PC-3 (cell line): ENCODE measurements at regions not wholly inside any gene's neighbourhood (a gene's known extent, or its start where the extent isn't known, plus 50 kb on each side); places are given as distances from the start of the nearest gene placed in this dataset.

Source experiments
- CTCF ChIP-seq: fragments of 300-600 bp; sonication (generic); conservative IDR thresholded peaks from 2 replicates; pipeline ENCODE4 v1.5.1; 2017; ENCODE audit warnings: antibody characterized with exemption, low read depth, mild to moderate bottlenecking, low read length
- EZH2 ChIP-seq: fragments of 300-600 bp; sonication (generic); IDR thresholded peaks from one replicate; pipeline ENCODE4 v1.6.1; 2017; ENCODE audit warnings: antibody characterized with exemption, mild to moderate bottlenecking, low read length; ENCODE audit not compliant: unreplicated experiment
- EZH2phosphoT487 ChIP-seq: fragments of 300-600 bp; sonication (generic); IDR thresholded peaks from 2 replicates; pipeline ENCODE4 v1.6.1; 2018; ENCODE audit warnings: mild to moderate bottlenecking, antibody characterized with exemption, low read length, borderline replicate concordance

- no peak for TF ChIP-seq CTCF
- TF ChIP-seq EZH2 = no peak
- TF ChIP-seq EZH2phosphoT487 = no peak
These were observed 253.7 kb downstream of the CENPC start for GRCh38 chr4:67291644-67292043.
